ENCODE measurements at regions not wholly inside any gene's neighbourhood (a gene's known extent, or its start where the extent isn't known, plus 50 kb on each side); places are given as distances from the start of the nearest gene placed in this dataset.
A peak's percentile ranks its signal among the peaks of the same experiment; 100 is the strongest.

- H3K4me3 ChIP-seq (ENCODE audit: low read length) = no peak overlapping the region
- no peak for DNase-seq (ENCODE audit: low read depth)
- no peak for TF ChIP-seq CTCF (conservative IDR thresholded peaks at IDR 0.05; ENCODE audit: low read length)
Observed at GRCh38 chr4:124869961-124870495, 157.5 kb upstream of the ANKRD50 start.

DNA sequence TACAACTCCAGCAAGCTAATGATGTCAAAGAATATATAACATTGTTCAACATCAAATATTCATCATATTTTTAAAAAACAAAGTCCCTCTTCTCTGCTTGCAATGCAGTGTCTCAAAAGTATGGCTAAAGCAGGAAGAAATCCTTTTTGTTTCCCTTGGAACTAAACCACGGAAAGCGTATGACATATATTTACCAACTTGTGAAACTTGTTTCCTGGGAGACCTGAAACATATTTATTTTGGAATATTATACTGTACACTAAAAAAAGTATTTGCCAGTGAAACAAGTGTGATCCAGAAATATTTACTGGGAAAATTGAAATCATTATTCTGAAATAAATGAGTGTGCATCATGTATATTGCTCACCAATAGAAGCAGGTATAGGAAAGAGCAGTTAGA, 156.0 kb upstream of the ANKRD50 start:
- no peak overlapping the region for H3K4me3 ChIP-seq (ENCODE audit: low read length)
- no peak for DNase-seq (ENCODE audit: low read depth)
- TF ChIP-seq CTCF (conservative IDR thresholded peaks at IDR 0.05; ENCODE audit: low read length) = no peak

DNA sequence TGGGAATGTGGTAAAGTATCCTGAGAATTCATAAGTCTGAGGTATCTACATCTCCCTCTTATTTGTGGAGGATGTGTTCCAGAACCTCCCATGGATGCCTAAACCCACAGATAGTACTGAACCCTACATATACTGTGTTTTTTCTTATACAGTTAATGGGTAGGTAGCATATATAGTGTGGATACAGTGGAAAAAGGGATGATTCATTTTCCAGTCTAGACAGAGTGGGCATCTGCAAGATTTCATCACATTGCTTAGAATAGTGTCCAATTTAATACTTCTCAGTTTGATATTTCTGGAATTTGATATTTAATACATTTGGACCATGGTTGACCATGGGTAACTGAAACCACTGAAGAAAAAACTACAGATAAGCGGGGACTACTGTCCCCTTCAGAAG, 155.0 kb upstream of the ANKRD50 start:
- no peak for TF ChIP-seq CTCF (conservative IDR thresholded peaks at IDR 0.05; ENCODE audit: low read length)
- no peak for DNase-seq (ENCODE audit: low read depth)
- H3K4me3 ChIP-seq (ENCODE audit: low read length) = no peak overlapping the region

GRCh38 chr4:124866301-124866700, 153.8 kb upstream of the ANKRD50 start:
- TF ChIP-seq CTCF (conservative IDR thresholded peaks at IDR 0.05; ENCODE audit: low read length) = no peak
- no peak for DNase-seq (ENCODE audit: low read depth)
- H3K4me3 ChIP-seq (ENCODE audit: low read length) = no peak overlapping the region

DNA sequence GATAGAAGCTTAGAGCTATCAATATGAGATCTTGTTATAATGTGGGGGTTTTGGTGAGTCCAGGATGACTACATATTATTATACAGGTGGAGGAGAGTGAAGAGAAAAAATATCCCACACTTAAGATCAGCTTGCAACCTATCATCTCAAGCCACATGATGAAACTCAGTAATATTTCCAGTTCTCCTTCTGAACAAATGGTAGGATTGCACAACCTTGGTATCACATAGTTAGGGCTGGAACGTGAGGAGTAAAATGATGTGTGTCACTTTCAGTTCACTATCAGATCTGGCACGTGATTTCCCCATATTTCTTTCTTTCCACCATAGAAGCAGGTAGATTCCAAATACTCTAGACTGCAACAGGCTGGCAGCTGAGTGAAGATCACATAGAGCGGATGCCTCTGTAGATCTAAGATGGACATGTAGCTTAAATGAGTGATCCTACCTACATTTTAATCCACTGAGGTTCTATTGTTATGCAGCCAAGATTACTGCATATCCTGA, 150.6 kb upstream of the ANKRD50 start:
- TF ChIP-seq CTCF (conservative IDR thresholded peaks at IDR 0.05; ENCODE audit: low read length) = no peak
- no peak overlapping the region for H3K4me3 ChIP-seq (ENCODE audit: low read length)
- DNase-seq (ENCODE audit: low read depth) = no peak

DNA sequence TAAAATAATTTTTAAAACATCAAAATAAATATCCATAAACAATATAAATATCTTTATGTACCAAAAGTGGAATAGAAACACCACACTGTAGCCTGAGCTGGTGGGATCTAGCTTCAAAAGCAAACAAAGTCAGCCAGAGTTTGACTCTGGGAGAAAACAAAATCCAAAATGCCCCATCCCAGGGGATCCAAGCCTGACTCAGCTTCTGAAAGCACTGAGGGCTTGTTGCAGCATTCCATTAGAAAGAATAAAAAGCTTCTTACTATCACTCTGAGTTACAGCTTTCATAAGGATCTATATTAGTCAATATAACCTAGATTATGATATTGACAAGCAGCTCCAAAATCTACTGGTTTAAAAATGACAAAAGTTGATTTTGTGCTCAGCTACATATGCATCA, 149.7 kb upstream of the ANKRD50 start:
- H3K4me3 ChIP-seq (ENCODE audit: low read length) = no peak overlapping the region
- no peak for DNase-seq (ENCODE audit: low read depth)
- no peak for TF ChIP-seq CTCF (conservative IDR thresholded peaks at IDR 0.05; ENCODE audit: low read length)

DNA sequence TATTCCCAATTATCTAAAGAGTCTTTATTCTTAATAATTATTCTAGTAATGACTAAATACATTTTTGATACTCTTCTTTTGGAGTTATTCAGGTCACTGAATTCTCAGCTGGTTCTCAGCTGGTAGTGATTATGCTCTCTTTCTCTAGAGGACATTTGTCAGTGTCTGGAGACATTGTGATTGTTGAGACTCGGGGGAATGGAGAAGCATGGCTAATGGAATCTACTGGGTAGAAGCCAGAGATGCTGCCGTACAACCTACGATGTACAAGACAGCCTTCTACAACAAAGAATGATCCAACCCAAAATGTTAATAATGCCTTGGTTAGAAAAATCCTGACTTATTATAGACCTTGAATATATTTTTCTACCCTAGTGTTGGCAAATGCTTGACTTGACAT, 149.2 kb upstream of the ANKRD50 start:
- no peak for TF ChIP-seq CTCF (conservative IDR thresholded peaks at IDR 0.05; ENCODE audit: low read length)
- peak; percentile 12 for DNase-seq (ENCODE audit: low read depth)
- H3K4me3 ChIP-seq (ENCODE audit: low read length) = no peak overlapping the region
